Astrocyte (in vitro differentiated cells and primary cell): ENCODE measurements at regions not wholly inside any gene's neighbourhood (a gene's known extent, or its start where the extent isn't known, plus 50 kb on each side); places are given as distances from the start of the nearest gene placed in this dataset.

Source experiments
- DNase-seq: peaks from one replicate; pipeline ENCODE4 v3.0.0-alpha.2; 2010; ENCODE audit warnings: low read depth
- FAIRE-seq: peaks from 2 replicates; lab custom pipeline; 2011; peaks lifted over from hg19 to GRCh38; lab: Jason Lieb, UNC
- H2AFZ ChIP-seq: 2 replicates; pipeline ENCODE4 v1.6.0; 2012; ENCODE audit warnings: low read depth, low read length, inconsistent platforms
- H3K27ac ChIP-seq: 2 replicates; pipeline ENCODE4 v1.5.1; 2011; ENCODE audit warnings: low read depth, low read length, inconsistent platforms
- H3K27me3 ChIP-seq: 2 replicates; pipeline ENCODE4 v1.6.0; 2011; ENCODE audit warnings: low read length, inconsistent platforms; ENCODE audit not compliant: insufficient read depth
- H3K36me3 ChIP-seq: 2 replicates; pipeline ENCODE4 v1.5.1; 2011; ENCODE audit warnings: low read length, inconsistent platforms; ENCODE audit not compliant: insufficient read depth
- H3K4me1 ChIP-seq: 2 replicates; pipeline ENCODE4 v1.5.1; 2011; ENCODE audit warnings: low read length, inconsistent platforms; ENCODE audit not compliant: insufficient read depth
- H3K4me2 ChIP-seq: 2 replicates; pipeline ENCODE4 v1.6.0; 2012; ENCODE audit warnings: low read length, inconsistent platforms
- H3K4me3 ChIP-seq: 2 replicates; pipeline ENCODE4 v1.5.1; 2011; ENCODE audit warnings: low read depth, mild to moderate bottlenecking, low read length, inconsistent platforms; ENCODE audit not compliant: insufficient read depth
- H3K79me2 ChIP-seq: 2 replicates; pipeline ENCODE4 v1.6.0; 2012; ENCODE audit warnings: mild to moderate bottlenecking, low read length, inconsistent platforms; ENCODE audit not compliant: insufficient read depth
- H3K9ac ChIP-seq: 2 replicates; pipeline ENCODE4 v1.6.0; 2012; ENCODE audit warnings: mild to moderate bottlenecking, low read length, inconsistent platforms
- H3K9me3 ChIP-seq: 2 replicates; pipeline ENCODE4 v1.5.1; 2012; ENCODE audit warnings: low read depth, mild to moderate bottlenecking, low read length, inconsistent platforms; ENCODE audit not compliant: insufficient read depth
- H4K20me1 ChIP-seq: 2 replicates; pipeline ENCODE4 v1.6.0; 2012; ENCODE audit warnings: low read length, inconsistent platforms; ENCODE audit not compliant: insufficient read depth
- H3K27ac Mint-ChIP-seq: one replicate; pipeline ENCODE4 v1.8.0; 2021; ENCODE audit warnings: mild to moderate bottlenecking, mixed read lengths; ENCODE audit not compliant: unreplicated experiment
- H3K27me3 Mint-ChIP-seq: one replicate; pipeline ENCODE4 v1.8.0; 2021; ENCODE audit warnings: low read depth, mixed read lengths; ENCODE audit not compliant: unreplicated experiment
- H3K36me3 Mint-ChIP-seq: one replicate; pipeline ENCODE4 v1.8.0; 2021; ENCODE audit warnings: low read depth, mixed read lengths; ENCODE audit not compliant: unreplicated experiment
- H3K4me1 Mint-ChIP-seq: one replicate; pipeline ENCODE4 v1.8.0; 2021; ENCODE audit warnings: low read depth, mixed read lengths; ENCODE audit not compliant: unreplicated experiment
- H3K4me3 Mint-ChIP-seq: one replicate; pipeline ENCODE4 v1.8.0; 2021; ENCODE audit warnings: mild to moderate bottlenecking, moderate library complexity, mixed read lengths; ENCODE audit not compliant: unreplicated experiment
- H3K9me3 Mint-ChIP-seq: one replicate; pipeline ENCODE4 v1.8.0; 2021; ENCODE audit warnings: mild to moderate bottlenecking, mixed read lengths; ENCODE audit not compliant: unreplicated experiment
- CTCF ChIP-seq: IDR thresholded peaks from 2 replicates; pipeline ENCODE4 v1.5.1; 2011; ENCODE audit warnings: low read depth, mild to moderate bottlenecking, inconsistent platforms, low read length, moderate library complexity; ENCODE audit not compliant: insufficient read depth
- EZH2 ChIP-seq: IDR thresholded peaks from 2 replicates; pipeline ENCODE4 v1.6.1; 2012; ENCODE audit warnings: mild to moderate bottlenecking, low read length, inconsistent platforms; ENCODE audit not compliant: insufficient read depth

GRCh38 chr5:107782561-107783169, 111.9 kb upstream of the EFNA5 start:
- Histone ChIP-seq H3K27ac (no peak overlapping the region), H3K27me3 (no peaks in the 10 kb centered on the region), H3K4me2 (no peak overlapping the region), H4K20me1 (no peaks in the 10 kb centered on the region), H3K4me3 (no peak overlapping the region), H2AFZ (no peak overlapping the region), H3K9me3 (peaks cover 2% of the 10 kb centered on the region), H3K9ac (no peak overlapping the region), H3K36me3 (no peaks in the 10 kb centered on the region), H3K4me1 (no peaks in the 10 kb centered on the region), H3K79me2 (no peaks in the 10 kb centered on the region)
- H3K36me3 Mint-ChIP-seq, result no peaks in the 10 kb centered on the region
- TF ChIP-seq CTCF (no peak), EZH2 (no peak)
- H3K4me3 Mint-ChIP-seq, result no peak overlapping the region
- H3K9me3 Mint-ChIP-seq, result peaks cover 1% of the 10 kb centered on the region
- FAIRE-seq (no peak), DNase-seq (no peak)
- no peaks in the 10 kb centered on the region for H3K27me3 Mint-ChIP-seq
- H3K4me1 Mint-ChIP-seq, result peaks cover 10% of the 10 kb centered on the region
- H3K27ac Mint-ChIP-seq, result no peak overlapping the region

GRCh38 chr5:107781451-107781850, 110.7 kb upstream of the EFNA5 start:
- no peak overlapping the region for H2AFZ ChIP-seq
- no peaks in the 10 kb centered on the region for H4K20me1 ChIP-seq
- Mint-ChIP-seq H3K9me3 (peaks cover 1% of the 10 kb centered on the region), H3K4me3 (no peak overlapping the region), H3K27ac (no peak overlapping the region), H3K4me1 (peaks cover 10% of the 10 kb centered on the region), H3K27me3 (no peaks in the 10 kb centered on the region), H3K36me3 (no peaks in the 10 kb centered on the region)
- H3K4me3 ChIP-seq, result no peak overlapping the region
- FAIRE-seq (no peak), DNase-seq (peak; percentile 67)
- no peak overlapping the region for H3K9ac ChIP-seq
- no peak overlapping the region for H3K4me2 ChIP-seq
- no peaks in the 10 kb centered on the region for H3K4me1 ChIP-seq
- no peaks in the 10 kb centered on the region for H3K36me3 ChIP-seq
- no peaks in the 10 kb centered on the region for H3K27me3 ChIP-seq
- TF ChIP-seq CTCF (no peak), EZH2 (no peak)
- peaks cover 2% of the 10 kb centered on the region for H3K9me3 ChIP-seq
- no peaks in the 10 kb centered on the region for H3K79me2 ChIP-seq
- H3K27ac ChIP-seq, result no peak overlapping the region

GRCh38 chr5:107779437-107779836, 108.7 kb upstream of the EFNA5 start:
- no peak for DNase-seq
- Mint-ChIP-seq H3K27ac (no peak overlapping the region), H3K9me3 (peaks cover 1% of the 10 kb centered on the region), H3K4me3 (no peak overlapping the region), H3K27me3 (no peaks in the 10 kb centered on the region), H3K36me3 (no peaks in the 10 kb centered on the region), H3K4me1 (peaks cover 10% of the 10 kb centered on the region)
- H4K20me1 ChIP-seq, result no peaks in the 10 kb centered on the region
- no peaks in the 10 kb centered on the region for H3K4me1 ChIP-seq
- H3K27ac ChIP-seq, result no peak overlapping the region
- FAIRE-seq, result no peak
- no peak overlapping the region for H2AFZ ChIP-seq
- no peak overlapping the region for H3K4me3 ChIP-seq
- no peak overlapping the region for H3K4me2 ChIP-seq
- no peaks in the 10 kb centered on the region for H3K79me2 ChIP-seq
- H3K36me3 ChIP-seq, result no peaks in the 10 kb centered on the region
- TF ChIP-seq EZH2 (no peak), CTCF (no peak)
- no peak overlapping the region for H3K9ac ChIP-seq
- H3K9me3 ChIP-seq, result peaks cover 2% of the 10 kb centered on the region
- no peaks in the 10 kb centered on the region for H3K27me3 ChIP-seq
